OCI-LY7 (cell line): ENCODE measurements at regions not wholly inside any gene's neighbourhood (a gene's known extent, or its start where the extent isn't known, plus 50 kb on each side); places are given as distances from the start of the nearest gene placed in this dataset. TPM values are rescaled to one million over a fixed set of nuclear protein-coding genes. Genes with fewer than 3 reads are reported as not detected.

Experiments used
- BruUV-seq: library from RNA; stranded (reverse); fragments of 400-500 nt; replicated peaks from 2 replicates; lab custom pipeline; 2021; lab: Mats Ljungman, UMichigan
- CTCF ChIA-PET: fragments of 300-600 bp; sonication (Branson Sonifier 250); formaldehyde crosslinking; loops from one replicate; lab custom pipeline; 2022; ENCODE audit warnings: antibody characterized with exemption; ENCODE audit not compliant: unreplicated experiment; lab: Charles Lee
- POLR2A ChIA-PET: fragments of 300-600 bp; sonication (Branson Sonifier 250); formaldehyde crosslinking; loops from one replicate; lab custom pipeline; 2022; ENCODE audit warnings: antibody characterized with exemption; lab: Charles Lee
- DNase-seq: peaks from one replicate; pipeline ENCODE4 v3.0.0-alpha.2; 2015; ENCODE audit warnings: low spot score
- H2AFZ ChIP-seq: fragments of 200-600 bp; sonication (generic), shearing (Covaris generic); 2 replicates; pipeline ENCODE4 v1.6.1; 2014; ENCODE audit warnings: mild to moderate bottlenecking, antibody characterized with exemption, low read length, moderate library complexity
- H3K27ac ChIP-seq: fragments of 200-600 bp; sonication (generic); 2 replicates; pipeline ENCODE4 v1.5.1; 2014; ENCODE audit warnings: mixed run types, low read depth, mild to moderate bottlenecking, moderate library complexity, low read length, inconsistent platforms; ENCODE audit not compliant: poor library complexity, severe bottlenecking
- H3K36me3 ChIP-seq: fragments of 200-600 bp; sonication (generic); 2 replicates; pipeline ENCODE4 v1.6.1; 2014; ENCODE audit warnings: mild to moderate bottlenecking, antibody characterized with exemption, low read length, moderate library complexity, mixed read lengths; ENCODE audit not compliant: insufficient read depth
- H3K4me1 ChIP-seq: fragments of 200-600 bp; sonication (generic); 2 replicates; pipeline ENCODE4 v1.5.1; 2014; ENCODE audit warnings: mild to moderate bottlenecking, low read length; ENCODE audit not compliant: insufficient read depth, poor library complexity, severe bottlenecking
- H3K4me2 ChIP-seq: fragments of 200-600 bp; sonication (generic); 2 replicates; pipeline ENCODE4 v1.6.1; 2014; ENCODE audit warnings: mild to moderate bottlenecking, low read length
- H3K4me3 ChIP-seq: fragments of 200-600 bp; sonication (generic); 2 replicates; pipeline ENCODE4 v1.5.1; 2014; ENCODE audit warnings: mild to moderate bottlenecking, low read depth, low read length; ENCODE audit not compliant: poor library complexity, severe bottlenecking
- H3K79me2 ChIP-seq: fragments of 200-600 bp; sonication (generic); 2 replicates; pipeline ENCODE4 v1.6.1; 2016; ENCODE audit warnings: low read depth, mild to moderate bottlenecking, low read length, moderate library complexity, mixed read lengths; ENCODE audit not compliant: insufficient read depth
- H3K9me2 ChIP-seq: fragments of 200-600 bp; sonication (generic); 2 replicates; pipeline ENCODE4 v1.6.1; 2016; ENCODE audit warnings: mild to moderate bottlenecking, low read length, mixed read lengths; ENCODE audit not compliant: insufficient read depth
- H3K9me3 ChIP-seq: fragments of 200-600 bp; sonication (generic); 2 replicates; pipeline ENCODE4 v1.6.1; 2014; ENCODE audit warnings: mild to moderate bottlenecking, mixed run types, low read length, mixed read lengths
- H4K20me1 ChIP-seq: fragments of 200-600 bp; sonication (generic); 2 replicates; pipeline ENCODE4 v1.6.1; 2014; ENCODE audit warnings: mild to moderate bottlenecking, antibody characterized with exemption, low read length, moderate library complexity, mixed read lengths; ENCODE audit not compliant: insufficient read depth
- EZH2phosphoT487 ChIP-seq: fragments of 200-600 bp; sonication (generic); IDR thresholded peaks from 2 replicates; pipeline ENCODE4 v1.6.1; 2018; ENCODE audit warnings: low read depth, borderline replicate concordance, mild to moderate bottlenecking, mixed run types, antibody characterized with exemption, low read length, moderate library complexity, mixed read lengths
- intact Hi-C: fragments of 100-400 bp; cut with micrococcal nuclease; formaldehyde crosslinking; loops from one replicate; pipeline ENCODE4 v1.10.0; 2022; ENCODE audit not compliant: unreplicated experiment
- microRNA-seq: library from miRNA; unstranded; fragments of <30 nt; microRNA quantifications from one replicate; pipeline ENCODE4 v1.2.0, GENCODE V29; 2022; ENCODE audit warnings: borderline replicate concordance
- small RNA-seq: library from RNA; depleted of rRNA; stranded (forward); fragments of <200 nt; gene quantifications from one replicate; pipeline ENCODE3, GENCODE V24; 2014
- TF ChIP-seq, protein P1 (sequence below): fragments of 200-600 bp; sonication (generic); conservative IDR thresholded peaks from 2 replicates; pipeline ENCODE4 v1.5.1; 2014; ENCODE audit warnings: mild to moderate bottlenecking, antibody characterized with exemption, low read length, moderate library complexity, mixed read lengths

DNA sequence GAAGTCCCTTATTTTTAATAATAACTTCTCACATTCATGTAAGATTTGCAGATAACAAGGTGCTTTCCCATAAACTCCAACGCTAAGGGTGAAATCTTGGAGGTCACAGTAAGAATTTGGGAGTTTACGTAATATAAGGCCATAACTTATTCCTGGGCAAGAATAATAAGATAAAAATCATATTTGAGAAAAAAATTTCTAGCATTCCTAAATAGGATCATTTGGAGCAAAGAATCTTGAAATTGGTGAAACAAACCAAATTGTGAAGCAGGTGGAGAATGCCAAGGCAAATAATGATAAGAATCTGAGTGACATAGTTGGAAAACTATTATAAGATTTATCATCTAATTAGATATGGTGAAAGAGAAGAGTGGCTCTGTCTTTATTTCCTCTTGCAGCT lies 50.4 kb upstream of the FGF16 start:
- Histone ChIP-seq H3K27ac (no peak overlapping the region), H3K79me2 (no peaks in the 10 kb centered on the region), H3K4me1 (no peaks in the 10 kb centered on the region), H3K4me2 (no peak overlapping the region), H3K9me2 (no peaks in the 10 kb centered on the region), H3K4me3 (no peak overlapping the region), H3K9me3 (no peaks in the 10 kb centered on the region), H4K20me1 (no peaks in the 10 kb centered on the region), H3K36me3 (no peaks in the 10 kb centered on the region), H2AFZ (no peak overlapping the region)
- ChIA-PET POLR2A (no interaction called here), CTCF (no interaction called here)
- intact Hi-C loops, result no loop called here
- DNase-seq, result no peak
- no peak for TF ChIP-seq EZH2phosphoT487
- TF ChIP-seq, protein P1, sequence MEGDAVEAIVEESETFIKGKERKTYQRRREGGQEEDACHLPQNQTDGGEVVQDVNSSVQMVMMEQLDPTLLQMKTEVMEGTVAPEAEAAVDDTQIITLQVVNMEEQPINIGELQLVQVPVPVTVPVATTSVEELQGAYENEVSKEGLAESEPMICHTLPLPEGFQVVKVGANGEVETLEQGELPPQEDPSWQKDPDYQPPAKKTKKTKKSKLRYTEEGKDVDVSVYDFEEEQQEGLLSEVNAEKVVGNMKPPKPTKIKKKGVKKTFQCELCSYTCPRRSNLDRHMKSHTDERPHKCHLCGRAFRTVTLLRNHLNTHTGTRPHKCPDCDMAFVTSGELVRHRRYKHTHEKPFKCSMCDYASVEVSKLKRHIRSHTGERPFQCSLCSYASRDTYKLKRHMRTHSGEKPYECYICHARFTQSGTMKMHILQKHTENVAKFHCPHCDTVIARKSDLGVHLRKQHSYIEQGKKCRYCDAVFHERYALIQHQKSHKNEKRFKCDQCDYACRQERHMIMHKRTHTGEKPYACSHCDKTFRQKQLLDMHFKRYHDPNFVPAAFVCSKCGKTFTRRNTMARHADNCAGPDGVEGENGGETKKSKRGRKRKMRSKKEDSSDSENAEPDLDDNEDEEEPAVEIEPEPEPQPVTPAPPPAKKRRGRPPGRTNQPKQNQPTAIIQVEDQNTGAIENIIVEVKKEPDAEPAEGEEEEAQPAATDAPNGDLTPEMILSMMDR, result no peak
- no TSS peak for BruUV-seq

Small RNA genes in the stretch of these regions (microRNA-seq; reads per million reads assigned to microRNA genes)
- gene MIR325 (not detected), gene MIR384 (not detected)

Small RNA genes in the stretch of these regions (small RNA-seq; reads per million reads assigned to genes)
- gene MIR325 (not detected), gene RNA5SP509 (0.31 reads per million)
